SK-N-SH (cell line): ENCODE measurements at regions not wholly inside any gene's neighbourhood (a gene's known extent, or its start where the extent isn't known, plus 50 kb on each side); places are given as distances from the start of the nearest gene placed in this dataset.

Experiments
- EZH2phosphoT487 ChIP-seq: fragments of 200-600 bp; sonication (generic); IDR thresholded peaks from 2 replicates; pipeline ENCODE4 v1.6.1; 2017; ENCODE audit warnings: low read depth, mixed run types, mild to moderate bottlenecking, antibody characterized with exemption, moderate library complexity, borderline replicate concordance
- POLR2AphosphoS5 ChIP-seq: IDR thresholded peaks from 2 replicates; pipeline ENCODE4 v1.6.1; 2012; ENCODE audit warnings: low read depth, low read length
- SMC3 ChIP-seq: IDR thresholded peaks from 2 replicates; pipeline ENCODE4 v1.6.1; 2012; ENCODE audit warnings: low read depth, low read length, improper control_type of control experiment
- TF ChIP-seq, protein P1 (sequence below): fragments of 200-600 bp; sonication (generic); IDR thresholded peaks from 2 replicates; pipeline ENCODE4 v1.6.1; 2017; ENCODE audit warnings: antibody characterized with exemption, mild to moderate bottlenecking, moderate library complexity
- TF ChIP-seq, protein P2 (sequence below): IDR thresholded peaks from 2 replicates; pipeline ENCODE4 v1.4.0; 2012; ENCODE audit warnings: low read depth, borderline replicate concordance

DNA sequence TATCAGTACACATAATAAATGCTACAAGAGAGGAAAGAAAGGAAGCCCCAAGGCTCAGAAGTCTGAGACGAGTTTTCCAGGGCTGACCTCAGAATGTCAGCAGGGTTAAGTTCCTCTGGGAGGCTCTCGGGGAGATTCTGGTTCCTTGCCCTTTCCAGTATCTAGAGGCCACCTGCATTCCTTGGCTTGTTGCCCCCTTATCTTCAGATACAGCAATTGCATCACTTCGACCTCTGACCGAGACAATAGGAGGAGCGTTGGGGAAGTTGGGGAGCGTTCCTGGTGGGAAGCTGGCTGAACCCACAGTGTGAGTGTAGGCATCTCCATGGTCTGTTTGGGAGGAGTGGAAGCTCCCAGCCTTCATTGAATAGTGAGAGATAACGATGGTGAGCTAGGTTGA is 72.0 kb upstream of the MTPN start:
- TF ChIP-seq SMC3 (no peak), EZH2phosphoT487 (no peak), POLR2AphosphoS5 (no peak)
- TF ChIP-seq, protein P1, sequence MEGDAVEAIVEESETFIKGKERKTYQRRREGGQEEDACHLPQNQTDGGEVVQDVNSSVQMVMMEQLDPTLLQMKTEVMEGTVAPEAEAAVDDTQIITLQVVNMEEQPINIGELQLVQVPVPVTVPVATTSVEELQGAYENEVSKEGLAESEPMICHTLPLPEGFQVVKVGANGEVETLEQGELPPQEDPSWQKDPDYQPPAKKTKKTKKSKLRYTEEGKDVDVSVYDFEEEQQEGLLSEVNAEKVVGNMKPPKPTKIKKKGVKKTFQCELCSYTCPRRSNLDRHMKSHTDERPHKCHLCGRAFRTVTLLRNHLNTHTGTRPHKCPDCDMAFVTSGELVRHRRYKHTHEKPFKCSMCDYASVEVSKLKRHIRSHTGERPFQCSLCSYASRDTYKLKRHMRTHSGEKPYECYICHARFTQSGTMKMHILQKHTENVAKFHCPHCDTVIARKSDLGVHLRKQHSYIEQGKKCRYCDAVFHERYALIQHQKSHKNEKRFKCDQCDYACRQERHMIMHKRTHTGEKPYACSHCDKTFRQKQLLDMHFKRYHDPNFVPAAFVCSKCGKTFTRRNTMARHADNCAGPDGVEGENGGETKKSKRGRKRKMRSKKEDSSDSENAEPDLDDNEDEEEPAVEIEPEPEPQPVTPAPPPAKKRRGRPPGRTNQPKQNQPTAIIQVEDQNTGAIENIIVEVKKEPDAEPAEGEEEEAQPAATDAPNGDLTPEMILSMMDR: no peak
- TF ChIP-seq, protein P2, sequence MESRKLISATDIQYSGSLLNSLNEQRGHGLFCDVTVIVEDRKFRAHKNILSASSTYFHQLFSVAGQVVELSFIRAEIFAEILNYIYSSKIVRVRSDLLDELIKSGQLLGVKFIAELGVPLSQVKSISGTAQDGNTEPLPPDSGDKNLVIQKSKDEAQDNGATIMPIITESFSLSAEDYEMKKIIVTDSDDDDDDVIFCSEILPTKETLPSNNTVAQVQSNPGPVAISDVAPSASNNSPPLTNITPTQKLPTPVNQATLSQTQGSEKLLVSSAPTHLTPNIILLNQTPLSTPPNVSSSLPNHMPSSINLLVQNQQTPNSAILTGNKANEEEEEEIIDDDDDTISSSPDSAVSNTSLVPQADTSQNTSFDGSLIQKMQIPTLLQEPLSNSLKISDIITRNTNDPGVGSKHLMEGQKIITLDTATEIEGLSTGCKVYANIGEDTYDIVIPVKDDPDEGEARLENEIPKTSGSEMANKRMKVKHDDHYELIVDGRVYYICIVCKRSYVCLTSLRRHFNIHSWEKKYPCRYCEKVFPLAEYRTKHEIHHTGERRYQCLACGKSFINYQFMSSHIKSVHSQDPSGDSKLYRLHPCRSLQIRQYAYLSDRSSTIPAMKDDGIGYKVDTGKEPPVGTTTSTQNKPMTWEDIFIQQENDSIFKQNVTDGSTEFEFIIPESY: no peak
